ENCODE measurements at regions not wholly inside any gene's neighbourhood (a gene's known extent, or its start where the extent isn't known, plus 50 kb on each side); places are given as distances from the start of the nearest gene placed in this dataset.

DNA sequence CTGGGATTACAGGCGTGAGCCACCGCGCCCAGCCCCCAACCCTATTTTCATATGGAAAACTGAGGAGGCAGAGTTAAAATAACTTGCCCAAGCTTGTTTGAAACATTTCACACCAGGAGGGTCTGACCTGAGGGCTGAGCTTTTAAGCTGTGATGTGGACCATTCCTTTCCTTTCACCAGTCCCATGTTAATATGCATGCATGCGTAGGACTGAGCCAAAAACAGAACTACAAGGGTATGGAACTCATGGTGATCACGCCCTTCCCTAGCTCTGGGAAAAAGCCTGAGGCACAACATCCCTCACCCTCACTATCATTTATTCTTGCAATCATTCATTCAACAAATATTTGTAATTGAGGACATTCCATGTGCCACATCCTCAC is 87.4 kb upstream of the FAM169A start:
- Histone ChIP-seq H3K18ac (ENCODE audit: low read length) (no peak overlapping the region), H4K91ac (ENCODE audit: low read depth, low read length, poor library complexity) (no peak overlapping the region), H3K27ac (replicated peaks; ENCODE audit: low read length) (no peak overlapping the region), H3K9me3 (replicated peaks in 1 of 2; ENCODE audit: control insufficient read depth in 2 of 2, insufficient read depth in 1 of 2, low read depth in 1 of 2, low read length in 2 of 2) (peaks cover 0 to 1% of the 10 kb centered on the region in 2 donors), H3K4me2 (ENCODE audit: insufficient read depth, low read length, poor library complexity, severe bottlenecking) (no peak overlapping the region), H3K36me3 (replicated peaks in 1 of 2; ENCODE audit: control insufficient read depth in 2 of 2, insufficient read depth in 2 of 2, low read length in 2 of 2) (no peaks in the 10 kb centered on the region), H2BK15ac (ENCODE audit: low read length) (no peak overlapping the region), H2AFZ (ENCODE audit: low read length) (no peak overlapping the region), H3K4me3 (ENCODE audit: low read length in 2 of 2) (no peak overlapping the region), H2BK5ac (ENCODE audit: low read length) (no peak overlapping the region), H4K8ac (ENCODE audit: low read depth, low read length) (no peak overlapping the region), H3K9ac (ENCODE audit: low read depth, low read length, poor library complexity) (no peak overlapping the region), H2AK5ac (ENCODE audit: low read depth, low read length) (no peak overlapping the region), H3K23ac (ENCODE audit: low read depth, low read length, poor library complexity) (no peak overlapping the region), H3K4ac (ENCODE audit: low read length) (no peak overlapping the region), H2BK12ac (ENCODE audit: low read length) (no peak overlapping the region), H3K27me3 (ENCODE audit: control insufficient read depth in 3 of 3, insufficient read depth in 3 of 3, low read depth in 1 of 3, low read length in 3 of 3) (no peaks in the 10 kb centered on the region), H3K79me1 (ENCODE audit: low read depth, low read length) (no peaks in the 10 kb centered on the region), H2BK120ac (ENCODE audit: low read depth, low read length) (no peak overlapping the region), H3K4me1 (ENCODE audit: control insufficient read depth in 2 of 2, insufficient read depth in 1 of 2, low read depth in 1 of 2, low read length in 2 of 2) (no peaks in the 10 kb centered on the region), H3K14ac (ENCODE audit: low read length) (no peak overlapping the region)
- no CpG with 5 or more reads among the region's 5 CpGs for WGBS, 2 donors (ENCODE audit: extremely low coverage in 2 of 2, insufficient read length in 2 of 2, insufficient replicate concordance in 1 of 2)
- no peak for DNase-seq (ENCODE audit: low spot score)

DNA sequence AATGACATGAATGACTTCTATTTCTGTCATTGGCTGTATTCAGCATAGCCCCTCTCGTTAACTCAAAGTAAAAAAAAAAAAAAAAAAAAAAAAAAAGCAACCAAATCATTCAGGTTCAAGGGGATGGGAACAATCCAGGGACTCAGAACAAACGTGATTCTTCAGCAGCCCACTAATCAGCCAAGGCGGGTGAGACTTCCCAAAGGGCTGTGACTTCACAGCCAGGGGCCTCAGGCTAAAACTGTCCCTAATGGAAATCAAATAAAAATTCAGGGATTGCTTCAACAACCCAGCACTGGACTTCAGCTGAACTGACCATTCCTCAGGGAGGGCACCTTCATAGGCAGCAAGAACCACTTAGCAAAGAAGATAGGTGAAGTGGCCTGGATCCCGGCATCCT is 86.2 kb upstream of the FAM169A start:
- Histone ChIP-seq H3K79me1 (ENCODE audit: low read depth, low read length) (no peaks in the 10 kb centered on the region), H2BK5ac (ENCODE audit: low read length) (no peak overlapping the region), H3K9ac (ENCODE audit: low read depth, low read length, poor library complexity) (no peak overlapping the region), H3K4me3 (ENCODE audit: low read length in 2 of 2) (no peak overlapping the region), H2BK15ac (ENCODE audit: low read length) (no peak overlapping the region), H2BK12ac (ENCODE audit: low read length) (no peak overlapping the region), H3K27me3 (ENCODE audit: control insufficient read depth in 3 of 3, insufficient read depth in 3 of 3, low read depth in 1 of 3, low read length in 3 of 3) (no peaks in the 10 kb centered on the region), H2AK5ac (ENCODE audit: low read depth, low read length) (no peak overlapping the region), H3K36me3 (replicated peaks in 1 of 2; ENCODE audit: control insufficient read depth in 2 of 2, insufficient read depth in 2 of 2, low read length in 2 of 2) (no peaks in the 10 kb centered on the region), H3K27ac (replicated peaks; ENCODE audit: low read length) (no peak overlapping the region), H2AFZ (ENCODE audit: low read length) (no peak overlapping the region), H3K4me2 (ENCODE audit: insufficient read depth, low read length, poor library complexity, severe bottlenecking) (no peak overlapping the region), H3K14ac (ENCODE audit: low read length) (no peak overlapping the region), H3K9me3 (replicated peaks in 1 of 2; ENCODE audit: control insufficient read depth in 2 of 2, insufficient read depth in 1 of 2, low read depth in 1 of 2, low read length in 2 of 2) (peaks cover 0 to 1% of the 10 kb centered on the region in 2 donors), H3K4me1 (ENCODE audit: control insufficient read depth in 2 of 2, insufficient read depth in 1 of 2, low read depth in 1 of 2, low read length in 2 of 2) (no peaks in the 10 kb centered on the region), H4K8ac (ENCODE audit: low read depth, low read length) (no peak overlapping the region), H4K91ac (ENCODE audit: low read depth, low read length, poor library complexity) (no peak overlapping the region), H3K23ac (ENCODE audit: low read depth, low read length, poor library complexity) (no peak overlapping the region), H2BK120ac (ENCODE audit: low read depth, low read length) (no peak overlapping the region), H3K4ac (ENCODE audit: low read length) (no peak overlapping the region), H3K18ac (ENCODE audit: low read length) (no peak overlapping the region)
- WGBS, 2 donors (ENCODE audit: extremely low coverage in 2 of 2, insufficient read length in 2 of 2, insufficient replicate concordance in 1 of 2), result no CpG with 5 or more reads among the region's 4 CpGs
- DNase-seq (ENCODE audit: low spot score), result no peak

DNA sequence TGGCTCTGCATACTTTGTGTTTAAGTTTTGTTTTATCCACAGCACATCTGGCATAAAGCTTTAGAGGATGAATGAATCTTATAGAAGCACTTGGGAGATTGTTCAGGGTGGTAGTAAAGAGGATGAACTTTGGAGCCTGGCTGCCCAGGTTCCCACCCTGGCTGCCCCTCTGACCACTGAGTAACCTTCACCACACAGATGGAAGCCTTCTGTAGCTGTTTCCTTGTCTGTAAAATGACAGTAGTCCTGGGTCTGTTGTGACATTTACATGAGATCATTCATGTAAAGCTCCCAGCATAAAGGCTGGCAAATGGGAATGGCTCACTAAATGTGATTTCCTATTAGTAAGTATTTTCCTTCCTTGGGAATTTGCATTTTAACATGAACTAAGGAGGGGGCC is 85.7 kb upstream of the FAM169A start:
- H3K4ac ChIP-seq (ENCODE audit: low read length), result no peak overlapping the region
- no peaks in the 10 kb centered on the region for H3K4me1 ChIP-seq (ENCODE audit: control insufficient read depth in 2 of 2, insufficient read depth in 1 of 2, low read depth in 1 of 2, low read length in 2 of 2)
- no peak overlapping the region for H2AFZ ChIP-seq (ENCODE audit: low read length)
- H3K9me3 ChIP-seq (replicated peaks in 1 of 2; ENCODE audit: control insufficient read depth in 2 of 2, insufficient read depth in 1 of 2, low read depth in 1 of 2, low read length in 2 of 2), result peaks cover 0 to 1% of the 10 kb centered on the region in 2 donors
- no peak overlapping the region for H3K14ac ChIP-seq (ENCODE audit: low read length)
- no peaks in the 10 kb centered on the region for H3K79me1 ChIP-seq (ENCODE audit: low read depth, low read length)
- no peaks in the 10 kb centered on the region for H3K27me3 ChIP-seq (ENCODE audit: control insufficient read depth in 3 of 3, insufficient read depth in 3 of 3, low read depth in 1 of 3, low read length in 3 of 3)
- no peak overlapping the region for H4K8ac ChIP-seq (ENCODE audit: low read depth, low read length)
- H3K18ac ChIP-seq (ENCODE audit: low read length), result no peak overlapping the region
- DNase-seq (ENCODE audit: low spot score), result no peak
- H2BK120ac ChIP-seq (ENCODE audit: low read depth, low read length), result no peak overlapping the region
- H2BK15ac ChIP-seq (ENCODE audit: low read length), result no peak overlapping the region
- no peak overlapping the region for H4K91ac ChIP-seq (ENCODE audit: low read depth, low read length, poor library complexity)
- H3K27ac ChIP-seq (replicated peaks; ENCODE audit: low read length), result no peak overlapping the region
- no peak overlapping the region for H3K9ac ChIP-seq (ENCODE audit: low read depth, low read length, poor library complexity)
- no peak overlapping the region for H3K4me3 ChIP-seq (ENCODE audit: low read length in 2 of 2)
- no peak overlapping the region for H3K23ac ChIP-seq (ENCODE audit: low read depth, low read length, poor library complexity)
- H2BK12ac ChIP-seq (ENCODE audit: low read length), result no peak overlapping the region
- no peak overlapping the region for H2AK5ac ChIP-seq (ENCODE audit: low read depth, low read length)
- H3K4me2 ChIP-seq (ENCODE audit: insufficient read depth, low read length, poor library complexity, severe bottlenecking), result no peak overlapping the region
- no peak overlapping the region for H2BK5ac ChIP-seq (ENCODE audit: low read length)
- H3K36me3 ChIP-seq (replicated peaks in 1 of 2; ENCODE audit: control insufficient read depth in 2 of 2, insufficient read depth in 2 of 2, low read length in 2 of 2), result no peaks in the 10 kb centered on the region

DNA sequence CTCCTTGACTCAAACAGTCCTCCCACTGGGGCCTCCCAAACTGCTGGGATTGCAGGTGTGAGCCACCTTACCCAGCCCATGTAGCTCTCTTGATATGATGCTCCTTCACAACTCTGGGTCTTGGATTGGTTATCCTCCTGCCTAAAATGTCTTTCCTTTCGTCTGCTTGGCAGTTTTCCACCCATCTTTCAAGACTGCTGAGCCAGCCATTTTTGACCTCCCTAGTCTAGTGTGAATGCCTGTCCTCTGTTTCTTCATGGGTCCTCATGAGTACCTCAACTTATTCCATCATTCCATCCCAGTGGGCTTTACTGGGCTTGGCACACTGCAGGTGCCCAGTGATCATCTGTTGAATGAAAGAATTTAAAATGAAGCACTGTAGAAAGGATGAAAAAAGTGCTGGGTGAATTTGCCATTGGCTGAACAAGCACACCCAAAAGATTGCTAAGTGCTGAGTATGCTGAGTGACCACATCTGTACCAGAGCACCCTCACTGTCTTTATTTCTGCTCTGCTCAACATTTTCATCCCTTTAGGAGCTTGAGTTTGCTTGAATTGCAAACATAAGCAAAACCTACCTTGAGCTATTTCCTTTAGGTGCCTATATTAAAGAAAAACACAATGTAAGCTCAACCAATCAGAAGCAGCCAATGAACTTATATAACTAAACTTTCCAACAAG is 84.8 kb upstream of the FAM169A start:
- Histone ChIP-seq H2BK5ac (ENCODE audit: low read length) (no peak overlapping the region), H4K8ac (ENCODE audit: low read depth, low read length) (no peak overlapping the region), H2BK15ac (ENCODE audit: low read length) (no peak overlapping the region), H3K23ac (ENCODE audit: low read depth, low read length, poor library complexity) (no peak overlapping the region), H3K36me3 (replicated peaks in 1 of 2; ENCODE audit: control insufficient read depth in 2 of 2, insufficient read depth in 2 of 2, low read length in 2 of 2) (no peaks in the 10 kb centered on the region), H2AK5ac (ENCODE audit: low read depth, low read length) (no peak overlapping the region), H3K14ac (ENCODE audit: low read length) (no peak overlapping the region), H3K79me1 (ENCODE audit: low read depth, low read length) (no peaks in the 10 kb centered on the region), H3K18ac (ENCODE audit: low read length) (no peak overlapping the region), H3K9ac (ENCODE audit: low read depth, low read length, poor library complexity) (no peak overlapping the region), H3K4me1 (ENCODE audit: control insufficient read depth in 2 of 2, insufficient read depth in 1 of 2, low read depth in 1 of 2, low read length in 2 of 2) (no peaks in the 10 kb centered on the region), H3K9me3 (replicated peaks in 1 of 2; ENCODE audit: control insufficient read depth in 2 of 2, insufficient read depth in 1 of 2, low read depth in 1 of 2, low read length in 2 of 2) (no peaks in the 10 kb centered on the region), H3K27me3 (ENCODE audit: control insufficient read depth in 3 of 3, insufficient read depth in 3 of 3, low read depth in 1 of 3, low read length in 3 of 3) (no peaks in the 10 kb centered on the region), H2AFZ (ENCODE audit: low read length) (no peak overlapping the region), H3K4me3 (ENCODE audit: low read length in 2 of 2) (no peak overlapping the region), H3K27ac (replicated peaks; ENCODE audit: low read length) (no peak overlapping the region), H4K91ac (ENCODE audit: low read depth, low read length, poor library complexity) (no peak overlapping the region), H3K4ac (ENCODE audit: low read length) (no peak overlapping the region), H3K4me2 (ENCODE audit: insufficient read depth, low read length, poor library complexity, severe bottlenecking) (no peak overlapping the region), H2BK120ac (ENCODE audit: low read depth, low read length) (no peak overlapping the region), H2BK12ac (ENCODE audit: low read length) (no peak overlapping the region)
- WGBS, 2 donors (ENCODE audit: extremely low coverage in 2 of 2, insufficient read length in 2 of 2, insufficient replicate concordance in 1 of 2), result no CpG with 5 or more reads among the region's 1 CpG
- DNase-seq (ENCODE audit: low spot score), result no peak

All from neuronal stem cell (in vitro differentiated cells).